K562 (cell line): ENCODE measurements at regions not wholly inside any gene's neighbourhood (a gene's known extent, or its start where the extent isn't known, plus 50 kb on each side); places are given as distances from the start of the nearest gene placed in this dataset.

Experiments used
- ATAC-seq: fragments of 200-7000 bp; cut with Tn5 transposase; 3 replicates; pipeline ENCODE4 v1.9.1; 2020; ENCODE audit warnings: moderate library complexity
- BruUV-seq: library from RNA; stranded (reverse); fragments of 400-500 nt; replicated peaks from 2 replicates; lab custom pipeline; 2021; lab: Mats Ljungman, UMichigan
- CTCF ChIA-PET: fragments of 300-600 bp; formaldehyde crosslinking; extraction: SDS; loops from one replicate; lab custom pipeline; 2021; ENCODE audit warnings: low intra/inter-chr PET ratio; lab: Yijun Ruan, JAX
- POLR2A ChIA-PET: fragments of 300-600, 350-650 bp; sonication (Branson Sonifier 250); formaldehyde crosslinking; extraction: SDS; loops from one replicate; lab custom pipeline; 2021; ENCODE audit warnings: antibody characterized with exemption, inconsistent platforms; lab: Yijun Ruan, JAX
- DNase-seq, 4 experiments: peaks; one replicate each; pipeline versions ENCODE4 v3.0.0 to v3.0.0-alpha.2; 2011 to 2018; ENCODE audit warnings: low spot score in 3 of 4, mixed read lengths in 3 of 4; ENCODE audit errors: extremely low read depth in 1 of 4
- FAIRE-seq: peaks from 2 replicates; lab custom pipeline; 2011; peaks lifted over from hg19 to GRCh38; lab: Jason Lieb, UNC
- H2AFZ ChIP-seq: 2 replicates; pipeline ENCODE4 v1.6.0; 2011; ENCODE audit warnings: low read depth, low read length, control low read depth, inconsistent platforms
- H3K27ac ChIP-seq: fragments of 200-600 bp; 3 replicates; pipeline ENCODE4 v1.8.0; 2011; ENCODE audit warnings: low read depth, mild to moderate bottlenecking, control low read depth, inconsistent platforms, low read length, moderate library complexity, mixed read lengths; ENCODE audit errors: extremely low read depth
- H3K27me3 ChIP-seq, 2 experiments: fragments of 300-600 bp in 1 of 2; 2 replicates in 1 of 2; 3 replicates in 1 of 2; pipeline versions ENCODE4 v1.6.0 to v1.8.0; 2011; ENCODE audit warnings: inconsistent platforms in 2 of 2, low read length in 2 of 2, mild to moderate bottlenecking in 1 of 2, mixed read lengths in 1 of 2, moderate library complexity in 1 of 2; ENCODE audit not compliant: control insufficient read depth in 2 of 2, insufficient read depth in 2 of 2
- H3K36me3 ChIP-seq: fragments of 300-600 bp; 3 replicates; pipeline ENCODE4 v1.8.0; 2011; ENCODE audit warnings: mild to moderate bottlenecking, low read length, inconsistent platforms; ENCODE audit not compliant: control insufficient read depth, insufficient read depth
- H3K4me1 ChIP-seq, 2 experiments: fragments of 200-600 bp in 1 of 2; replicated peaks in 1 of 2; 2 replicates in 1 of 2; 3 replicates in 1 of 2; pipeline versions ENCODE4 v1.5.1 to v1.8.0; 2011; ENCODE audit warnings: inconsistent platforms in 2 of 2, low read length in 2 of 2, mild to moderate bottlenecking in 1 of 2, mixed read lengths in 1 of 2, moderate library complexity in 1 of 2; ENCODE audit not compliant: control insufficient read depth in 2 of 2, insufficient read depth in 2 of 2
- H3K4me2 ChIP-seq: 2 replicates; pipeline ENCODE4 v1.6.1; 2011; ENCODE audit warnings: low read length, control low read depth, inconsistent platforms, mixed read lengths; ENCODE audit not compliant: insufficient read depth
- H3K4me3 ChIP-seq: fragments of 200-600 bp; sonication (generic), shearing (Covaris generic); 2 replicates; pipeline ENCODE4 v1.5.1; 2016; ENCODE audit warnings: control low read depth, inconsistent platforms
- H3K79me2 ChIP-seq: fragments of 200-600 bp; 3 replicates; pipeline ENCODE4 v1.8.0; 2011; ENCODE audit warnings: low read length, inconsistent platforms; ENCODE audit not compliant: control insufficient read depth, insufficient read depth
- H3K9ac ChIP-seq, 2 experiments: 2 replicates each; pipeline versions ENCODE4 v1.6.0 to v1.6.1; 2011; ENCODE audit warnings: low read depth in 2 of 2, low read length in 2 of 2, control low read depth in 1 of 2, inconsistent platforms in 1 of 2, mild to moderate bottlenecking in 1 of 2, mixed read lengths in 1 of 2; ENCODE audit not compliant: insufficient read depth in 1 of 2
- H3K9me1 ChIP-seq: one replicate; pipeline ENCODE4 v1.6.0; 2011; ENCODE audit warnings: inconsistent platforms, mild to moderate bottlenecking, low read length, moderate library complexity; ENCODE audit not compliant: control insufficient read depth, insufficient read depth
- H3K9me3 ChIP-seq: replicated peaks from 2 replicates; pipeline ENCODE4 v1.5.1; 2011; ENCODE audit warnings: low read depth, low read length, inconsistent platforms; ENCODE audit not compliant: control insufficient read depth, insufficient read depth
- H4K20me1 ChIP-seq: replicated peaks from 2 replicates; pipeline ENCODE4 v1.6.1; 2011; ENCODE audit warnings: low read length, inconsistent platforms, mixed read lengths; ENCODE audit not compliant: control insufficient read depth, insufficient read depth
- BDP1 ChIP-seq: IDR thresholded peaks from 3 replicates; pipeline ENCODE4 v1.6.1; 2011; ENCODE audit not compliant: insufficient read length, insufficient read depth
- CREB3L1 ChIP-seq: fragments of 450-650 bp; IDR thresholded peaks from 2 replicates; pipeline ENCODE4 v1.6.1; 2014; ENCODE audit warnings: low read depth, mild to moderate bottlenecking, moderate library complexity, borderline replicate concordance
- E2F4 ChIP-seq: sonication (generic); formaldehyde crosslinking; IDR thresholded peaks from 2 replicates; pipeline ENCODE4 v1.8.0; 2022; ENCODE audit warnings: mild to moderate bottlenecking, low read depth, missing genetic modification reagents
- FOSL1 ChIP-seq: fragments of 200-800 bp; sonication (Bioruptor generic); conservative IDR thresholded peaks from 2 replicates; pipeline ENCODE4 v1.6.1; 2016; ENCODE audit warnings: missing genetic modification characterization, missing compliant biosample characterization
- HDAC1 ChIP-seq, 2 experiments: fragments of 450-650 bp; IDR thresholded peaks; 2 replicates each; pipeline ENCODE4 v1.6.1; 2016 to 2017; ENCODE audit warnings: inconsistent platforms in 1 of 2, mild to moderate bottlenecking in 1 of 2, moderate library complexity in 1 of 2
- KDM1A ChIP-seq, 2 experiments: fragments of 450-650 bp; IDR thresholded peaks; 2 replicates each; pipeline ENCODE4 v1.6.1; 2016; ENCODE audit warnings: mild to moderate bottlenecking in 2 of 2
- KHSRP ChIP-seq: fragments of 450-650 bp; IDR thresholded peaks from 2 replicates; pipeline ENCODE4 v1.6.1; 2017
- MAFF ChIP-seq: IDR thresholded peaks from 2 replicates; pipeline ENCODE4 v1.6.1; 2012; ENCODE audit warnings: low read length, improper control_type of control experiment
- MCM3 ChIP-seq: fragments of 450-650 bp; IDR thresholded peaks from 2 replicates; pipeline ENCODE4 v1.6.1; 2016
- PHF20 ChIP-seq: fragments of 450-650 bp; IDR thresholded peaks from 2 replicates; pipeline ENCODE4 v1.6.1; 2018; ENCODE audit not compliant: partially characterized antibody
- PKNOX1 ChIP-seq: fragments of 450-650 bp; IDR thresholded peaks from 2 replicates; pipeline ENCODE4 v1.6.1; 2016
- POLR2A ChIP-seq: fragments of 450-650 bp; conservative IDR thresholded peaks from 2 replicates; pipeline ENCODE4 v1.6.1; 2016
- RCOR1 ChIP-seq, 2 experiments: IDR thresholded peaks; 2 replicates each; pipeline ENCODE4 v1.6.1; 2012; ENCODE audit warnings: low read depth in 2 of 2, low read length in 2 of 2, borderline replicate concordance in 1 of 2, improper control_type of control experiment in 1 of 2
- SNRNP70 ChIP-seq: fragments of 200-400 bp; formaldehyde crosslinking; optimal IDR thresholded peaks from 2 replicates; pipeline ENCODE3; 2017; ENCODE audit warnings: low read depth, low read length
- TRIM25 ChIP-seq: fragments of 450-650 bp; IDR thresholded peaks from 2 replicates; pipeline ENCODE4 v1.7.0; 2016; ENCODE audit warnings: borderline replicate concordance
- TRIM28 ChIP-seq: fragments of 450-650 bp; IDR thresholded peaks from 2 replicates; pipeline ENCODE4 v1.6.1; 2017
- ZNF12 ChIP-seq: sonication (generic); formaldehyde crosslinking; IDR thresholded peaks from 2 replicates; pipeline ENCODE4 v1.4.0; 2020; ENCODE audit warnings: mild to moderate bottlenecking, missing genetic modification reagents
- ZNF133 ChIP-seq: fragments of 250-450 bp; sonication (Bioruptor Pico); IDR thresholded peaks from 2 replicates; pipeline ENCODE4 v1.4.0; 2020; ENCODE audit warnings: mild to moderate bottlenecking
- ZNF57 ChIP-seq: fragments of 450-650 bp; formaldehyde crosslinking; IDR thresholded peaks from 2 replicates; pipeline ENCODE4 v1.4.0; 2020; ENCODE audit warnings: mild to moderate bottlenecking, moderate library complexity
- WGBS: fragments of 100-300 bp; shearing (Covaris generic); methylation state at CpG from one replicate; pipeline ENCODE4 v1.1.6; 2016; ENCODE audit warnings: low coverage, mixed read lengths; ENCODE audit not compliant: insufficient coverage; ENCODE audit errors: missing lambda C conversion rate; 5-methylcytosine and 5-hydroxymethylcytosine counted together
- in situ Hi-C: fragments of 300-500 bp; cut with MboI; formaldehyde crosslinking; loops from 4 replicates; pipeline ENCODE4 v1.15.0; 2018; ENCODE audit warnings: inconsistent platforms, mixed read lengths
- intact Hi-C: fragments of 100-400 bp; cut with micrococcal nuclease; formaldehyde crosslinking; loops from 2 replicates; pipeline ENCODE4 v1.14.2; 2022

GRCh38 chr5:74575741-74576538, 64.6 kb downstream of the ENC1 start (continued):
- no peak for TF ChIP-seq CREB3L1
- TF ChIP-seq MAFF, result no peak
- TF ChIP-seq PKNOX1, result no peak
- peak; percentile 80 for TF ChIP-seq FOSL1 (tag)

- Histone ChIP-seq H3K4me3 (no peak overlapping the region), H3K4me1 (no peaks in the 10 kb centered on the region), H3K27me3 (no peaks in the 10 kb centered on the region), H3K9me3 (no peaks in the 10 kb centered on the region), H3K36me3 (no peaks in the 10 kb centered on the region), H3K9me1 (no peaks in the 10 kb centered on the region), H3K27ac (no peak overlapping the region), H3K4me2 (no peak overlapping the region), H4K20me1 (no peaks in the 10 kb centered on the region), H2AFZ (no peak overlapping the region), H3K9ac (no peak overlapping the region), H3K79me2 (no peaks in the 10 kb centered on the region)
- BruUV-seq, result no TSS peak
- FAIRE-seq (no peak), ATAC-seq (no peak), DNase-seq (no peak)
- ChIA-PET CTCF (no interaction called here), POLR2A (no interaction called here)
- in situ Hi-C loops, result no loop called here
- 7% methylated on average over 2 of the region's 2 CpGs for WGBS
- intact Hi-C loops, result no loop called here
- TF ChIP-seq TRIM25, result no peak
- TF ChIP-seq KHSRP, result no peak
- TF ChIP-seq ZNF133 (CRISPR knock-in tag), result no peak
- TF ChIP-seq KDM1A (IDR thresholded peaks at IDR 0.05), result no peak
- no peak for TF ChIP-seq POLR2A
- TF ChIP-seq MCM3, result no peak
- TF ChIP-seq HDAC1 (IDR thresholded peaks at IDR 0.05), result no peak
- TF ChIP-seq ZNF12 (CRISPR knock-in tag), result no peak
- no peak for TF ChIP-seq SNRNP70
- TF ChIP-seq E2F4 (CRISPR knock-in tag), result no peak
- TF ChIP-seq BDP1, result no peak
- no peak for TF ChIP-seq PHF20
- TF ChIP-seq RCOR1 (IDR thresholded peaks at IDR 0.05; ENCODE audit: borderline replicate concordance in 1 of 2, low read depth in 2 of 2, low read length in 2 of 2), result no peak
- TF ChIP-seq TRIM28, result no peak
- no peak for TF ChIP-seq ZNF57 (CRISPR knock-in tag)
Measured at GRCh38 chr5:74570250-74570649, 70.3 kb downstream of the ENC1 start.
